Coronary artery (tissue), 2 donors: ENCODE measurements at regions not wholly inside any gene's neighbourhood (a gene's known extent, or its start where the extent isn't known, plus 50 kb on each side); places are given as distances from the start of the nearest gene placed in this dataset.

ENCODE experiments used
- DNase-seq: peaks from one replicate; pipeline ENCODE4 v3.0.0-alpha.2; 2017; ENCODE audit warnings: low spot score
- H3K27ac ChIP-seq, 2 donors: fragments of 200-600 bp; sonication (generic); one replicate each; pipeline ENCODE4 v1.5.1; 2016 to 2019
- H3K4me3 ChIP-seq: fragments of 200-600 bp; sonication (generic); 2 replicates; pipeline ENCODE4 v1.5.1; 2016; ENCODE audit warnings: mild to moderate bottlenecking, moderate library complexity
- CTCF ChIP-seq: fragments of 200-600 bp; sonication (generic); IDR thresholded peaks from one replicate; pipeline ENCODE4 v1.5.1; 2019; ENCODE audit warnings: antibody characterized with exemption

- no peak for TF ChIP-seq CTCF
- Histone ChIP-seq H3K27ac (no peak overlapping the region), H3K4me3 (no peak overlapping the region)
- no peak for DNase-seq
These were observed 1355.7 kb upstream of the ADGRL2 start for GRCh38 chr1:80445033-80445432.

- no peak overlapping the region for H3K4me3 ChIP-seq
- TF ChIP-seq CTCF: no peak
These were observed 1356.6 kb upstream of the ADGRL2 start for GRCh38 chr1:80444171-80444570.

GRCh38 chr1:80441664-80442063, 1359.1 kb upstream of the ADGRL2 start:
- Histone ChIP-seq H3K27ac (no peak overlapping the region), H3K4me3 (no peak overlapping the region)
- no peak for TF ChIP-seq CTCF
- no peak for DNase-seq

More at GRCh38 chr1:80444171-80444570, 1356.6 kb upstream of the ADGRL2 start:
- no peak for DNase-seq
- H3K27ac ChIP-seq: no peak overlapping the region

GRCh38 chr1:80436851-80437250, 1363.9 kb upstream of the ADGRL2 start:
- Histone ChIP-seq H3K27ac (no peak overlapping the region), H3K4me3 (no peak overlapping the region)
- no peak for DNase-seq
- no peak for TF ChIP-seq CTCF

- Histone ChIP-seq H3K27ac (no peak overlapping the region), H3K4me3 (no peak overlapping the region)
- TF ChIP-seq CTCF: no peak
- no peak for DNase-seq
These were observed 1372.9 kb upstream of the ADGRL2 start for GRCh38 chr1:80427881-80428280.

GRCh38 chr1:80424249-80424648, 1376.5 kb upstream of the ADGRL2 start:
- no peak overlapping the region for H3K27ac ChIP-seq
- DNase-seq: no peak
- H3K4me3 ChIP-seq: no peak overlapping the region
- TF ChIP-seq CTCF: no peak

GRCh38 chr1:80418134-80418533, 1382.6 kb upstream of the ADGRL2 start:
- DNase-seq: no peak
- no peak for TF ChIP-seq CTCF
- H3K4me3 ChIP-seq: no peak overlapping the region
- H3K27ac ChIP-seq: no peak overlapping the region
